Endodermal cell (in vitro differentiated cells): ENCODE measurements at regions not wholly inside any gene's neighbourhood (a gene's known extent, or its start where the extent isn't known, plus 50 kb on each side); places are given as distances from the start of the nearest gene placed in this dataset.
"Not testable (repeated sequence)": the region's sequence is repeated elsewhere in the genome, so short reads cannot be mapped to it uniquely, and the experiment has no call there.

Experiments
- DNase-seq: peaks from one replicate; pipeline ENCODE4 v3.0.0-alpha.2; 2017
- H3K27ac ChIP-seq: 2 replicates; pipeline ENCODE4 v1.5.1; 2013; ENCODE audit warnings: mild to moderate bottlenecking, low read depth, low read length, moderate library complexity
- H3K27me3 ChIP-seq: 2 replicates; pipeline ENCODE4 v1.6.1; 2013; ENCODE audit warnings: mild to moderate bottlenecking, low read length, moderate library complexity; ENCODE audit not compliant: insufficient read depth, control insufficient read depth, poor library complexity, severe bottlenecking
- H3K36me3 ChIP-seq: 2 replicates; pipeline ENCODE4 v1.7.0; 2013; ENCODE audit warnings: mild to moderate bottlenecking, low read length, moderate library complexity; ENCODE audit not compliant: control insufficient read depth, insufficient read depth
- H3K4me1 ChIP-seq: one replicate; pipeline ENCODE4 v1.7.0; 2013; ENCODE audit warnings: low read length; ENCODE audit not compliant: control insufficient read depth, insufficient read depth
- H3K4me3 ChIP-seq: 2 replicates; pipeline ENCODE4 v1.5.1; 2013; ENCODE audit warnings: mild to moderate bottlenecking, low read length, moderate library complexity
- H3K9ac ChIP-seq: 2 replicates; pipeline ENCODE4 v1.6.1; 2013; ENCODE audit warnings: mild to moderate bottlenecking, low read length, moderate library complexity; ENCODE audit not compliant: poor library complexity, severe bottlenecking; ENCODE audit errors: extremely low read depth
- H3K9me3 ChIP-seq: 2 replicates; pipeline ENCODE4 v1.6.1; 2013; ENCODE audit warnings: mild to moderate bottlenecking, low read length, moderate library complexity; ENCODE audit not compliant: control insufficient read depth
- H3K27ac Mint-ChIP-seq: 2 replicates; pipeline ENCODE4 v1.8.0; 2020; ENCODE audit warnings: mixed read lengths
- H3K27me3 Mint-ChIP-seq: 2 replicates; pipeline ENCODE4 v1.8.0; 2021; ENCODE audit warnings: mild to moderate bottlenecking, mixed read lengths; ENCODE audit not compliant: insufficient read depth
- H3K36me3 Mint-ChIP-seq: 2 replicates; pipeline ENCODE4 v1.8.0; 2020; ENCODE audit warnings: low read depth, mixed read lengths
- H3K4me1 Mint-ChIP-seq: 2 replicates; pipeline ENCODE4 v1.8.0; 2020; ENCODE audit warnings: mixed read lengths
- H3K4me3 Mint-ChIP-seq: 2 replicates; pipeline ENCODE4 v1.8.0; 2020; ENCODE audit warnings: mild to moderate bottlenecking, moderate library complexity, mixed read lengths
- H3K9me3 Mint-ChIP-seq: 2 replicates; pipeline ENCODE4 v1.8.0; 2020; ENCODE audit warnings: mild to moderate bottlenecking, mixed read lengths
- CTCF ChIP-seq: fragments of 200-600 bp; sonication (generic); conservative IDR thresholded peaks from 2 replicates; pipeline ENCODE4 v1.5.0; 2021; ENCODE audit warnings: antibody characterized with exemption, mild to moderate bottlenecking
- WGBS, 2 experiments: methylation state at CpG; one replicate each; pipeline versions ENCODE4 v1.1.5 to v1.1.7; 2013; ENCODE audit warnings: missing lambda C conversion rate in 2 of 2, mixed read lengths in 1 of 2; ENCODE audit not compliant: insufficient coverage in 1 of 2, insufficient read length in 1 of 2; 5-methylcytosine and 5-hydroxymethylcytosine counted together

DNA sequence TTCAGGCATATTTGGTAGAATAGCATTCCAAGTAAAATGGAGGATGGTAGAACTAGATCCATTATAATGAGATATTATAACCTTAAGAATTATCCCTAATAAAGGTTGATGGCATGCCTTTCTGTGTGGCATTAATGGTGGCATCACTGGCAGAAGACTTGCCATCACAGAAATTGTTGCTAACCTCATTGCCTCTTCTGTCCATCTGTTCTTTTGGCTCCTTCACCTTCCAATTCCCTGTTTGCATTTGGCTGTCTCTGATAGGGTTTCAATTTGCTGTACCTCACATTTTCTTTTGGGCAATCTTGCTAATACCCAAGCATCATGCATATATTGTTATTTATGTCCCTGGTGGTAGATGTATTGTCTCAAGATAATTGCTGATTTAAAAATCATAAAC lies 98.9 kb downstream of the SMPDL3A start:
- Histone ChIP-seq H3K27me3 (no peaks in the 10 kb centered on the region), H3K36me3 (no peaks in the 10 kb centered on the region), H3K27ac (no peak overlapping the region), H3K4me1 (no peaks in the 10 kb centered on the region), H3K9ac (no peak overlapping the region), H3K4me3 (no peak overlapping the region), H3K9me3 (peaks cover 8% of the 10 kb centered on the region)
- Mint-ChIP-seq H3K27me3 (no peaks in the 10 kb centered on the region), H3K4me3 (no peak overlapping the region), H3K27ac (no peak overlapping the region), H3K36me3 (peaks cover 2% of the 10 kb centered on the region), H3K9me3 (peaks cover 18% of the 10 kb centered on the region), H3K4me1 (peaks cover 9% of the 10 kb centered on the region)
- DNase-seq, result no peak
- TF ChIP-seq CTCF, result no peak

DNA sequence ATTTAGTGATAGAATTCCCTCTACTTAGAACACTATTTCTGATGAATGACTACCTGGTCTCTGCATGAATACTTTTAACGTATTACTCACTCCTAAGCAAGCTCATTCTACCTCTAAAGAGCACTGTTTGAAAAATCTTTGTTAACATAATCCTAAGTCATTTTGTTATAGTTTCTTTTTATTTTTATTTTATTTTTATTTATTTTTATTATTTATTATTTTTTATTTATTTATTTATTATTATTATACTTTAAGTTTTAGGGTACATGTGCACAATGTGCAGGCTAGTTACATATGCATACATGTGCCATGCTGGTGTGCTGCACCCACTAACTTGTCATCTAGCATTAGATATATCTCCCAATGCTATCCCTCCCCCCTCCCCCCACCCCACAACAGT lies 99.6 kb downstream of the SMPDL3A start:
- WGBS, 2 experiments, result 94% methylated on average over 1 of the region's 1 CpG; no CpG with 5 or more reads in 1 of the 2 experiments
- H3K27ac Mint-ChIP-seq, H3K4me3 Mint-ChIP-seq, H3K4me1 ChIP-seq, H3K9ac ChIP-seq, H3K4me3 ChIP-seq, H3K9me3 ChIP-seq, H3K27me3 Mint-ChIP-seq, H3K27ac ChIP-seq, H3K4me1 Mint-ChIP-seq, H3K36me3 ChIP-seq, DNase-seq, H3K27me3 ChIP-seq, H3K36me3 Mint-ChIP-seq: not testable (repeated sequence)
- H3K9me3 Mint-ChIP-seq, result peaks cover 12% of the 10 kb centered on the region

- H3K27me3 ChIP-seq, result no peaks in the 10 kb centered on the region
- H3K36me3 ChIP-seq, result no peaks in the 10 kb centered on the region
- Mint-ChIP-seq H3K27me3 (no peaks in the 10 kb centered on the region), H3K4me3 (no peak overlapping the region), H3K4me1 (peaks cover 9% of the 10 kb centered on the region), H3K27ac (no peak overlapping the region), H3K9me3 (peaks cover 3% of the 10 kb centered on the region), H3K36me3 (no peaks in the 10 kb centered on the region)
- no peak overlapping the region for H3K27ac ChIP-seq
- no peaks in the 10 kb centered on the region for H3K4me1 ChIP-seq
- 86 to 94% methylated on average over 1 to 4 of the region's 4 CpGs for WGBS, 2 experiments
- no peak overlapping the region for H3K4me3 ChIP-seq
- no peak overlapping the region for H3K9ac ChIP-seq
- DNase-seq, result no peak
- no peaks in the 10 kb centered on the region for H3K9me3 ChIP-seq
- TF ChIP-seq CTCF, result no peak
Observed at GRCh38 chr6:122890250-122890649, 101.2 kb downstream of the SMPDL3A start.

GRCh38 chr6:122894791-122895190 lies 101.2 kb upstream of the CLVS2 start:
- Histone ChIP-seq H3K9me3 (no peaks in the 10 kb centered on the region), H3K9ac (no peak overlapping the region), H3K36me3 (no peaks in the 10 kb centered on the region), H3K27me3 (no peaks in the 10 kb centered on the region), H3K4me3 (no peak overlapping the region), H3K4me1 (no peaks in the 10 kb centered on the region), H3K27ac (no peak overlapping the region)
- H3K9me3 Mint-ChIP-seq, result peaks cover 3% of the 10 kb centered on the region
- H3K4me1 Mint-ChIP-seq, result no peaks in the 10 kb centered on the region
- no peaks in the 10 kb centered on the region for H3K36me3 Mint-ChIP-seq
- no peaks in the 10 kb centered on the region for H3K27me3 Mint-ChIP-seq
- DNase-seq, result no peak
- H3K4me3 Mint-ChIP-seq, result no peak overlapping the region
- no peak overlapping the region for H3K27ac Mint-ChIP-seq
- no peak for TF ChIP-seq CTCF
